HepG2 (cell line): ENCODE measurements at regions not wholly inside any gene's neighbourhood (a gene's known extent, or its start where the extent isn't known, plus 50 kb on each side); places are given as distances from the start of the nearest gene placed in this dataset.

Experiments used
- ATAC-seq: fragments of 200-7000 bp; cut with Tn5 transposase; 3 replicates; pipeline ENCODE4 v1.9.1; 2020; ENCODE audit warnings: mild to moderate bottlenecking, moderate library complexity
- BruUV-seq: library from RNA; stranded (reverse); fragments of 400-500 nt; replicated peaks from 2 replicates; lab custom pipeline; 2021; lab: Mats Ljungman, UMichigan
- CTCF ChIA-PET: fragments of 300-600 bp; formaldehyde crosslinking; extraction: SDS; loops from one replicate; lab custom pipeline; 2021; ENCODE audit warnings: low total read pairs, inconsistent platforms, low intra/inter-chr PET ratio; lab: Yijun Ruan, JAX
- POLR2A ChIA-PET: fragments of 350-600 bp; sonication (Branson Sonifier 250); formaldehyde crosslinking; loops from one replicate; lab custom pipeline; 2020; ENCODE audit warnings: antibody characterized with exemption, inconsistent platforms; lab: Yijun Ruan, JAX
- DNase-seq: peaks from one replicate; pipeline ENCODE4 v3.0.0-alpha.2; 2015; ENCODE audit warnings: low spot score
- FAIRE-seq: peaks from 3 replicates; lab custom pipeline; 2011; peaks lifted over from hg19 to GRCh38; lab: Jason Lieb, UNC
- H2AFZ ChIP-seq: one replicate; pipeline ENCODE4 v1.6.1; 2011; ENCODE audit warnings: low read length, inconsistent platforms
- H3K27ac ChIP-seq: fragments of 300-600 bp; 3 replicates; pipeline ENCODE4 v1.8.0; 2011; ENCODE audit warnings: mixed run types, mild to moderate bottlenecking, mixed read lengths, low read length, inconsistent platforms; ENCODE audit not compliant: insufficient read depth; ENCODE audit errors: extremely low read length
- H3K27me3 ChIP-seq, 2 experiments: fragments of 200-600 bp in 1 of 2; 2 replicates in 1 of 2; 3 replicates in 1 of 2; pipeline versions ENCODE4 v1.6.0 to v1.8.0; 2011; ENCODE audit warnings: low read length in 2 of 2, mild to moderate bottlenecking in 2 of 2, moderate library complexity in 2 of 2, inconsistent platforms in 1 of 2; ENCODE audit not compliant: insufficient read depth in 2 of 2, control insufficient read depth in 1 of 2
- H3K36me3 ChIP-seq, 2 experiments: fragments of 200-600 bp in 1 of 2; replicated peaks in 1 of 2; 2 replicates in 1 of 2; 3 replicates in 1 of 2; pipeline versions ENCODE4 v1.5.1 to v1.8.0; 2011; ENCODE audit warnings: low read length in 2 of 2, inconsistent platforms in 1 of 2; ENCODE audit not compliant: insufficient read depth in 2 of 2, control insufficient read depth in 1 of 2
- H3K4me1 ChIP-seq: 2 replicates; pipeline ENCODE4 v1.5.1; 2012; ENCODE audit warnings: low read length, inconsistent platforms; ENCODE audit not compliant: insufficient read depth
- H3K4me2 ChIP-seq: 2 replicates; pipeline ENCODE4 v1.6.0; 2011; ENCODE audit warnings: low read depth, low read length, inconsistent platforms
- H3K4me3 ChIP-seq, 3 experiments: fragments of 200-600 bp in 1 of 3; sonication (generic), shearing (Covaris generic) in 1 of 3; replicated peaks in 1 of 3; 2 replicates each; pipeline ENCODE4 v1.5.1; 2011 to 2016; ENCODE audit warnings: low read length in 3 of 3, inconsistent platforms in 2 of 3, low read depth in 2 of 3, mild to moderate bottlenecking in 2 of 3, control low read depth in 1 of 3, mixed read lengths in 1 of 3; ENCODE audit not compliant: insufficient read depth in 1 of 3
- H3K79me2 ChIP-seq: one replicate; pipeline ENCODE4 v1.6.1; 2011; ENCODE audit warnings: low read length, inconsistent platforms; ENCODE audit not compliant: insufficient read depth
- H3K9ac ChIP-seq: 2 replicates; pipeline ENCODE4 v1.6.0; 2011; ENCODE audit warnings: mild to moderate bottlenecking, low read depth, low read length, inconsistent platforms; ENCODE audit not compliant: insufficient read depth
- H3K9me3 ChIP-seq: 2 replicates; pipeline ENCODE4 v1.5.1; 2012; ENCODE audit warnings: mild to moderate bottlenecking, low read length
- H4K20me1 ChIP-seq: 2 replicates; pipeline ENCODE4 v1.6.0; 2011; ENCODE audit warnings: inconsistent platforms, mild to moderate bottlenecking, low read length, moderate library complexity; ENCODE audit not compliant: insufficient read depth
- PPARG ChIP-seq: conservative IDR thresholded peaks from 2 replicates; pipeline ENCODE4 v1.6.1; 2016; ENCODE audit warnings: missing biosample characterization, missing genetic modification reagents
- SMARCC2 ChIP-seq: fragments of 450-650 bp; IDR thresholded peaks from 2 replicates; pipeline ENCODE4 v1.6.1; 2017; ENCODE audit warnings: antibody characterized with exemption, mild to moderate bottlenecking
- THAP7 ChIP-seq: sonication (generic); formaldehyde crosslinking; IDR thresholded peaks from 2 replicates; pipeline ENCODE4 v1.8.1; 2023; ENCODE audit warnings: mild to moderate bottlenecking, missing genetic modification reagents
- WGBS: methylation state at CpG from one replicate; pipeline ENCODE4 v1.1.6; 2017; ENCODE audit warnings: low lambda C conversion rate; 5-methylcytosine and 5-hydroxymethylcytosine counted together
- in situ Hi-C: cut with HindIII; loops from 2 replicates; pipeline ENCODE4 v1.10.0; 2017; ENCODE audit warnings: low pct_unique_long_range_greater_than_20kb; ENCODE audit not compliant: extremely low pct_ligation_motif_present
- intact Hi-C: fragments of 100-400 bp; cut with micrococcal nuclease; formaldehyde crosslinking; loops from one replicate; pipeline ENCODE4 v1.10.0; 2022; ENCODE audit not compliant: unreplicated experiment
- TF ChIP-seq, protein P1 (sequence below): sonication (generic); formaldehyde crosslinking; IDR thresholded peaks from 2 replicates; pipeline ENCODE4 v1.4.0; 2020; ENCODE audit warnings: missing genetic modification reagents, mild to moderate bottlenecking, borderline replicate concordance
- TF ChIP-seq, protein P2 (sequence below): sonication (generic); formaldehyde crosslinking; IDR thresholded peaks from 2 replicates; pipeline ENCODE4 v1.4.0; 2020; ENCODE audit warnings: mild to moderate bottlenecking, missing genetic modification reagents

DNA sequence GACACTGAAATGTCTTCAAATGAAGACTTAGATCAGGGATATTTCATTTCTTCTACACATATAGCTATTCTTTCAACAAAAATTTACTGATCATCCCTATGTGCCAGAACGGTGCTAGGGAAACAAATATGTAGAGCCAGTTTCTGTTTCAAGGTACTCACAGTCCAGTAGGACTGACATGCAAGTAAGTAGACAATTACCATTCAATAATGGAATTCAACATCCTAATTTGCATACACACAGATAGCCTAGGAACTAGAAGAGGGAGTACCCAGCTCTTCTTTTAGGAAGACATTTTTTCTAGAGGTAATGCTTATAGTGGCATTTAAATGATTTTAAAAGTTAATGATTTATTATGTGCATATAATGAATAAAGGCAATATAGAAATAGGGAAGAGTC lies 388.8 kb downstream of the ZSWIM6 start:
- WGBS: 0% methylated on average over 1 of the region's 1 CpG
- TF ChIP-seq THAP7 (CRISPR knock-in tag) (no peak), PPARG (CRISPR knock-in tag) (no peak), SMARCC2 (no peak)
- TF ChIP-seq, protein P1, sequence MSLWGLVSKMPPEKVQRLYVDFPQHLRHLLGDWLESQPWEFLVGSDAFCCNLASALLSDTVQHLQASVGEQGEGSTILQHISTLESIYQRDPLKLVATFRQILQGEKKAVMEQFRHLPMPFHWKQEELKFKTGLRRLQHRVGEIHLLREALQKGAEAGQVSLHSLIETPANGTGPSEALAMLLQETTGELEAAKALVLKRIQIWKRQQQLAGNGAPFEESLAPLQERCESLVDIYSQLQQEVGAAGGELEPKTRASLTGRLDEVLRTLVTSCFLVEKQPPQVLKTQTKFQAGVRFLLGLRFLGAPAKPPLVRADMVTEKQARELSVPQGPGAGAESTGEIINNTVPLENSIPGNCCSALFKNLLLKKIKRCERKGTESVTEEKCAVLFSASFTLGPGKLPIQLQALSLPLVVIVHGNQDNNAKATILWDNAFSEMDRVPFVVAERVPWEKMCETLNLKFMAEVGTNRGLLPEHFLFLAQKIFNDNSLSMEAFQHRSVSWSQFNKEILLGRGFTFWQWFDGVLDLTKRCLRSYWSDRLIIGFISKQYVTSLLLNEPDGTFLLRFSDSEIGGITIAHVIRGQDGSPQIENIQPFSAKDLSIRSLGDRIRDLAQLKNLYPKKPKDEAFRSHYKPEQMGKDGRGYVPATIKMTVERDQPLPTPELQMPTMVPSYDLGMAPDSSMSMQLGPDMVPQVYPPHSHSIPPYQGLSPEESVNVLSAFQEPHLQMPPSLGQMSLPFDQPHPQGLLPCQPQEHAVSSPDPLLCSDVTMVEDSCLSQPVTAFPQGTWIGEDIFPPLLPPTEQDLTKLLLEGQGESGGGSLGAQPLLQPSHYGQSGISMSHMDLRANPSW: no peak
- TF ChIP-seq, protein P2, sequence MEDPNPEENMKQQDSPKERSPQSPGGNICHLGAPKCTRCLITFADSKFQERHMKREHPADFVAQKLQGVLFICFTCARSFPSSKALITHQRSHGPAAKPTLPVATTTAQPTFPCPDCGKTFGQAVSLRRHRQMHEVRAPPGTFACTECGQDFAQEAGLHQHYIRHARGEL (CRISPR knock-in tag): no peak
- TF ChIP-seq, all 625 proteins: peak for 0
- no peak for FAIRE-seq

More for the DNA sequence above, 388.8 kb downstream of the ZSWIM6 start:
- H2AFZ ChIP-seq: no peak overlapping the region
- intact Hi-C loops: no loop called here
- in situ Hi-C loops: no loop called here
- CTCF ChIA-PET: no interaction called here
- DNase-seq (no peak), ATAC-seq (no peak)
- no peak overlapping the region for H3K27ac ChIP-seq
- H3K36me3 ChIP-seq: no peaks in the 10 kb centered on the region
- no TSS peak for BruUV-seq
- no peaks in the 10 kb centered on the region for H4K20me1 ChIP-seq
- no peak overlapping the region for H3K9ac ChIP-seq
- no peaks in the 10 kb centered on the region for H3K4me1 ChIP-seq
- peaks cover 12% of the 10 kb centered on the region; the same call in 1 of the 2 replicates for H3K9me3 ChIP-seq
- H3K4me2 ChIP-seq: no peak overlapping the region
- no peaks in the 10 kb centered on the region; a peak in 1 of 5 replicates for H3K27me3 ChIP-seq
- H3K4me3 ChIP-seq: no peak overlapping the region
- H3K79me2 ChIP-seq: no peaks in the 10 kb centered on the region
- POLR2A ChIA-PET: no interaction called here
